ENCODE measurements at regions not wholly inside any gene's neighbourhood (a gene's known extent, or its start where the extent isn't known, plus 50 kb on each side); places are given as distances from the start of the nearest gene placed in this dataset.

DNA sequence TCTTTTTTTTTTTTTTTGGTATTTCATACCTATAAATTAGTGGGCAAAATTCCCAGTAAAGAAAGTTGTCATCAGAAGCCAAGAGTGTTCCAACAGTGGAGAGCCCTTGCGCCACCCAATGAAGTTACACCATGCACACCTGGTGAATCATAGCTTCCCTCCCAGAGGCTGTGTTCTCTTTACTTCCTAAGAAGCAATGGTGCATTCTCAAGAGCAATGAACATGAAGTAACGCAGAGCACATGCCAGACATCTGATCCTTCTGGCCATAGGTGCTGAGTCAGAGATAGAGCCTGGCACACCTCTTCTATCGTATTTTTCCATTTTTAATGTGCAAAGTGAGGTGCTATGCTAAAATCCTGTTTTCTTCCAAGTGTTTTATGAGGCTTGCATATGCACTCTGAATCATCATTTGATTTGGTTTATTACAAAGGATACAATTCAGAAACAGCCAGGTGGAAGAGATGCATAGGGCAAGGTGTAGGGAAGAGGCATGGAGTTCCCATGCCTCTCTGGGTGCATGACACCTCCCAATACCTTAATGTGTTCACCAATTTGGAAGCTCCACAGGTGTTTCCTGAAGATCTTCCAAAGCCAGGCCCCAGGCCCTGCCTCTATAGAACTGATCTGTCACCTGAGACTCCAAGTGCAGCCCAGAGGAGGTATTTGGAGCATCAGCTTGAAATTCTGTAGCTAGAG is 408.0 kb downstream of the SIPA1L2 start:
- H3K27me3 ChIP-seq (ENCODE audit: insufficient read depth, poor library complexity, severe bottlenecking), result no peaks in the 10 kb centered on the region
- H3K4me3 ChIP-seq (replicated peaks; ENCODE audit: insufficient read depth, low read length), result no peak overlapping the region
- DNase-seq (ENCODE audit: low read depth in 1 of 2, low spot score in 1 of 2), result peak in 1 of 2 experiments; percentile 1
- TF ChIP-seq, protein P1, sequence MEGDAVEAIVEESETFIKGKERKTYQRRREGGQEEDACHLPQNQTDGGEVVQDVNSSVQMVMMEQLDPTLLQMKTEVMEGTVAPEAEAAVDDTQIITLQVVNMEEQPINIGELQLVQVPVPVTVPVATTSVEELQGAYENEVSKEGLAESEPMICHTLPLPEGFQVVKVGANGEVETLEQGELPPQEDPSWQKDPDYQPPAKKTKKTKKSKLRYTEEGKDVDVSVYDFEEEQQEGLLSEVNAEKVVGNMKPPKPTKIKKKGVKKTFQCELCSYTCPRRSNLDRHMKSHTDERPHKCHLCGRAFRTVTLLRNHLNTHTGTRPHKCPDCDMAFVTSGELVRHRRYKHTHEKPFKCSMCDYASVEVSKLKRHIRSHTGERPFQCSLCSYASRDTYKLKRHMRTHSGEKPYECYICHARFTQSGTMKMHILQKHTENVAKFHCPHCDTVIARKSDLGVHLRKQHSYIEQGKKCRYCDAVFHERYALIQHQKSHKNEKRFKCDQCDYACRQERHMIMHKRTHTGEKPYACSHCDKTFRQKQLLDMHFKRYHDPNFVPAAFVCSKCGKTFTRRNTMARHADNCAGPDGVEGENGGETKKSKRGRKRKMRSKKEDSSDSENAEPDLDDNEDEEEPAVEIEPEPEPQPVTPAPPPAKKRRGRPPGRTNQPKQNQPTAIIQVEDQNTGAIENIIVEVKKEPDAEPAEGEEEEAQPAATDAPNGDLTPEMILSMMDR (IDR thresholded peaks at IDR 0.05; ENCODE audit: insufficient read depth, low read length), result no peak
- TF ChIP-seq SPI1 (IDR thresholded peaks at IDR 0.05; ENCODE audit: borderline replicate concordance, low read depth), result no peak
- no peak for TF ChIP-seq POLR2AphosphoS5 (IDR thresholded peaks at IDR 0.05; ENCODE audit: low read depth)
- no peak for TF ChIP-seq GABPA (IDR thresholded peaks at IDR 0.05; ENCODE audit: low read depth)
- no peak overlapping the region for H3K27ac ChIP-seq (replicated peaks)

DNA sequence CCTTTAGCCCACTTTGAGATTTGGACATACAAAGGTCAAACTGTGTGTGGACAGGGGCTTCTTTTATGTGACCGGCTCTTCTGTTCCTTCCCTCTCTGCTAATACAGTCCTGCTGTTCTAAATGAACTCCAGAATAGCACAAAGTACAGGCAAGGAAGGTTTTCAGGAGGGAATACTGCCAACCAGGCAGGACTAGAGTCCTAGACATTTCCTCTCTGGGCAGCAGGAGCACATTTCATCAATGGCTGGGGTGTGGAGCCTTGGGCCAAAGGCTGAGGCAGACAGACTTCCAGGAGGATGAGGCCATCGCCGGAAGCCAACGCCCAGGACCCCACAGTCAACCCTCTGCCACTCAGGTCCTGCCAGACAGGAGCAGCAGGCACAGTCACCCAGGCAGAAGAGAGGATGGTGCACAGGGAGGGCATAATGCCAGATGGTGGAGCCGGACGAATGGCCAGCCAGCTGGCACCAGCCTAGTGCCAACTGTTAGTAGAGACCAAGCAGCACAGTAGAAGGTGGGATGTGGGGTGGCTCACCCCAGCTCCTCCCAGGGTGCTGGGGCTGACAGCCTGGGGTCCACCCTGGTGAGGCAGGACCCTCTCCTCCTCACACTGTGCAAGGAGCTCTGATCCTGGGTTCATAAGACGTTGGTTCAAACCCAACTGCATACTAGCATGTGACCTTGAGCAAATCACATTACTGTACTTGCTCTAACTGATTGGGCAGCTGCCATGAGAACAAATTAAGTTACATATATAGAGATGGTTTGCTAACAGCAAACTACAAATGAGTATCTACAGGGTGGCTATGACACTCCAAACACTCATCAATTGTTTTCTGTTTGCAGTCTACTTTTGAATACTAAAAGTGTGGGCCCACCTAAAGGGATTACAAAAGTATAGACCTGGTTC is 410.7 kb downstream of the SIPA1L2 start:
- Histone ChIP-seq H3K27ac (replicated peaks) (no peak overlapping the region), H3K4me3 (replicated peaks; ENCODE audit: insufficient read depth, low read length) (no peak overlapping the region), H3K27me3 (ENCODE audit: insufficient read depth, poor library complexity, severe bottlenecking) (no peaks in the 10 kb centered on the region)
- TF ChIP-seq GABPA (IDR thresholded peaks at IDR 0.05; ENCODE audit: low read depth), result no peak
- TF ChIP-seq, protein P2, sequence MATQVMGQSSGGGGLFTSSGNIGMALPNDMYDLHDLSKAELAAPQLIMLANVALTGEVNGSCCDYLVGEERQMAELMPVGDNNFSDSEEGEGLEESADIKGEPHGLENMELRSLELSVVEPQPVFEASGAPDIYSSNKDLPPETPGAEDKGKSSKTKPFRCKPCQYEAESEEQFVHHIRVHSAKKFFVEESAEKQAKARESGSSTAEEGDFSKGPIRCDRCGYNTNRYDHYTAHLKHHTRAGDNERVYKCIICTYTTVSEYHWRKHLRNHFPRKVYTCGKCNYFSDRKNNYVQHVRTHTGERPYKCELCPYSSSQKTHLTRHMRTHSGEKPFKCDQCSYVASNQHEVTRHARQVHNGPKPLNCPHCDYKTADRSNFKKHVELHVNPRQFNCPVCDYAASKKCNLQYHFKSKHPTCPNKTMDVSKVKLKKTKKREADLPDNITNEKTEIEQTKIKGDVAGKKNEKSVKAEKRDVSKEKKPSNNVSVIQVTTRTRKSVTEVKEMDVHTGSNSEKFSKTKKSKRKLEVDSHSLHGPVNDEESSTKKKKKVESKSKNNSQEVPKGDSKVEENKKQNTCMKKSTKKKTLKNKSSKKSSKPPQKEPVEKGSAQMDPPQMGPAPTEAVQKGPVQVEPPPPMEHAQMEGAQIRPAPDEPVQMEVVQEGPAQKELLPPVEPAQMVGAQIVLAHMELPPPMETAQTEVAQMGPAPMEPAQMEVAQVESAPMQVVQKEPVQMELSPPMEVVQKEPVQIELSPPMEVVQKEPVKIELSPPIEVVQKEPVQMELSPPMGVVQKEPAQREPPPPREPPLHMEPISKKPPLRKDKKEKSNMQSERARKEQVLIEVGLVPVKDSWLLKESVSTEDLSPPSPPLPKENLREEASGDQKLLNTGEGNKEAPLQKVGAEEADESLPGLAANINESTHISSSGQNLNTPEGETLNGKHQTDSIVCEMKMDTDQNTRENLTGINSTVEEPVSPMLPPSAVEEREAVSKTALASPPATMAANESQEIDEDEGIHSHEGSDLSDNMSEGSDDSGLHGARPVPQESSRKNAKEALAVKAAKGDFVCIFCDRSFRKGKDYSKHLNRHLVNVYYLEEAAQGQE (IDR thresholded peaks at IDR 0.05; ENCODE audit: insufficient replicate concordance, low read depth), result no peak
- no peak for TF ChIP-seq POLR2AphosphoS5 (IDR thresholded peaks at IDR 0.05; ENCODE audit: low read depth)
- TF ChIP-seq SPI1 (IDR thresholded peaks at IDR 0.05; ENCODE audit: borderline replicate concordance, low read depth), result no peak
- TF ChIP-seq, protein P1 (IDR thresholded peaks at IDR 0.05; ENCODE audit: insufficient read depth, low read length), result no peak
- no peak for DNase-seq (ENCODE audit: low read depth in 1 of 2, low spot score in 1 of 2)

DNA sequence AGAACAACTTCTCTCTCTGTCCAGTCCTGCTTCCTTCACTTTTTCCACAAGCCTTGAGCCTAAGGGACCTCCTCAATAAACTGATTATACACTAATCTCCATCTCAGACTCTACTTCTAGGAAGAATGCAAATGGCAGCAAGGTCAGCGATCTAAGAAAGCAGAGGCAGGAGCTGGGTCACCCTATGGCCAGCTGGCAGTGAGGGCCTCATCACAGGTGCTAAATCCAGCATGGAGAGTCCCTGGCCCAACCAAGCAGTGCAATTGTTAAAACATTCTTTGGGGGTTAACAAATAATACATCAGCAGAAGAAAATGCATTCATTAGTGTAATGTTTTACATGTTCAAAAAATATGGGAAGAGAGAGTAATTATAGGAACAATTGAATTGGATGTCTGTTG is 416.0 kb downstream of the SIPA1L2 start:
- DNase-seq (ENCODE audit: low read depth in 1 of 2, low spot score in 1 of 2), result no peak
- peaks cover 6% of the 10 kb centered on the region for H3K27me3 ChIP-seq (ENCODE audit: insufficient read depth, poor library complexity, severe bottlenecking)
- no peak overlapping the region for H3K4me3 ChIP-seq (replicated peaks; ENCODE audit: insufficient read depth, low read length)
- no peak overlapping the region for H3K27ac ChIP-seq (replicated peaks)
- TF ChIP-seq GABPA (IDR thresholded peaks at IDR 0.05; ENCODE audit: low read depth) (no peak), POLR2AphosphoS5 (IDR thresholded peaks at IDR 0.05; ENCODE audit: low read depth) (no peak), SPI1 (IDR thresholded peaks at IDR 0.05; ENCODE audit: borderline replicate concordance, low read depth) (no peak)
- TF ChIP-seq, protein P1 (IDR thresholded peaks at IDR 0.05; ENCODE audit: insufficient read depth, low read length), result no peak
- TF ChIP-seq, protein P2 (IDR thresholded peaks at IDR 0.05; ENCODE audit: insufficient replicate concordance, low read depth), result no peak
